ENCODE measurements at regions not wholly inside any gene's neighbourhood (a gene's known extent, or its start where the extent isn't known, plus 50 kb on each side); places are given as distances from the start of the nearest gene placed in this dataset.

DNA sequence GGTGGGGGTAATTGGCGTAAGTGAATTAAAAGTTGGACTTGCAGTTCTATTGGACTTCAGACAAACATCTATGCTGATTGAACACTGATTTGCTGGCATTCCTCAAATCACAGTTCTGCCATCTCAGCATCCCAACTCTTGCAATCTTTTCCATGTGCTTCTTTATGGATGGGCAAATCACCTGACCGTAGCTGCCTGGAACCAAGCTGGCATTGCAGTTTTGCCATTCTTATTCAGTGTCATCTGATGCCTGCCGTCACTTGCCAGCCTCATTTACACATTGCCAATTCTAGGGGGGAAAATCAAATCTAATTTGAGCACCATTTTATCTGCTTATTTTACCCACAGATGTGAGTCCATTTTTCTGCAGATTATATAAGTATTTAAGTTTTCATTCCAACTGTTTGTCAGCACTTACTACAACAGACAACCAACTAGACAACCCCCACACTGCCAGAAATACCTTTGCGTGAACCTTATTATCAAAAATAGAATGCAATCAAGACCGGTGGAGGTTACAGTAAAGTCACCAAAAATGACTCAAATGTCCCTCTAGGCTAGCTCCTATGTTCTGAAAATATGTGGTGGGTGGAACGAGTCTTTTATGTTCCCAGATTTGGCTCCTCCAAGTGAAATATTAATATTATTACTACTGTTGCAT, 172.3 kb upstream of the CTBP2 start:
- DNase-seq: no peak
- peaks cover 0 to 1% (median 0%) of the 10 kb centered on the region in 5 experiments for H3K27me3 ChIP-seq (replicated peaks in 2 of 5; ENCODE audit: control insufficient read depth in 4 of 5, insufficient read depth in 5 of 5, low read length in 4 of 5)
- 95% methylated on average over 4 of the region's 6 CpGs for WGBS (ENCODE audit: insufficient coverage)
- POLR2A ChIA-PET: no interaction called here
- H3K27ac ChIP-seq (ENCODE audit: insufficient read depth in 1 of 2, low read depth in 1 of 2, low read length in 2 of 2, poor library complexity in 1 of 2, severe bottlenecking in 2 of 2): no peak overlapping the region
- CTCF ChIA-PET: interaction anchor here (1.5 kb wide), 1 partner anchor 10 kb away, joined by 3 read pairs; no protein-coding TSS in a partner anchor
- peaks cover 0 to 2% (median 0%) of the 10 kb centered on the region in 5 experiments for H3K9me3 ChIP-seq (ENCODE audit: control extremely low read depth in 1 of 5, control insufficient read depth in 4 of 5, insufficient read depth in 2 of 5, low read depth in 1 of 5, low read length in 4 of 5)
- H3K4me3 ChIP-seq (ENCODE audit: control insufficient read depth in 1 of 7, extremely low read depth in 1 of 7, insufficient read depth in 4 of 7, low read depth in 2 of 7, low read length in 6 of 7): no peak overlapping the region
- H3K4me1 ChIP-seq (ENCODE audit: control extremely low read depth in 1 of 4, control insufficient read depth in 4 of 4, insufficient read depth in 4 of 4, low read length in 3 of 4): no peaks in the 10 kb centered on the region
- H3K36me3 ChIP-seq (ENCODE audit: control insufficient read depth in 4 of 4, insufficient read depth in 4 of 4, low read length in 3 of 4): no peaks in the 10 kb centered on the region

- CTCF ChIA-PET: interaction anchor here (2.2 kb wide), 1 partner anchor 12 kb away, joined by 8 read pairs; no protein-coding TSS in a partner anchor
- Histone ChIP-seq H3K27me3 (replicated peaks in 2 of 5; ENCODE audit: control insufficient read depth in 4 of 5, insufficient read depth in 5 of 5, low read length in 4 of 5) (peaks cover 0 to 1% (median 0%) of the 10 kb centered on the region in 5 experiments), H3K36me3 (ENCODE audit: control insufficient read depth in 4 of 4, insufficient read depth in 4 of 4, low read length in 3 of 4) (no peaks in the 10 kb centered on the region), H3K27ac (ENCODE audit: insufficient read depth in 1 of 2, low read depth in 1 of 2, low read length in 2 of 2, poor library complexity in 1 of 2, severe bottlenecking in 2 of 2) (no peak overlapping the region), H3K4me3 (ENCODE audit: control insufficient read depth in 1 of 7, extremely low read depth in 1 of 7, insufficient read depth in 4 of 7, low read depth in 2 of 7, low read length in 6 of 7) (no peak overlapping the region), H3K4me1 (ENCODE audit: control extremely low read depth in 1 of 4, control insufficient read depth in 4 of 4, insufficient read depth in 4 of 4, low read length in 3 of 4) (no peaks in the 10 kb centered on the region), H3K9me3 (ENCODE audit: control extremely low read depth in 1 of 5, control insufficient read depth in 4 of 5, insufficient read depth in 2 of 5, low read depth in 1 of 5, low read length in 4 of 5) (peaks cover 0 to 2% (median 0%) of the 10 kb centered on the region in 5 experiments)
- DNase-seq: no peak
- WGBS (ENCODE audit: insufficient coverage): 97% methylated on average over 7 of the region's 7 CpGs
- POLR2A ChIA-PET: no interaction called here
Measured at GRCh38 chr10:125331056-125331455, 170.7 kb upstream of the CTBP2 start.

DNA sequence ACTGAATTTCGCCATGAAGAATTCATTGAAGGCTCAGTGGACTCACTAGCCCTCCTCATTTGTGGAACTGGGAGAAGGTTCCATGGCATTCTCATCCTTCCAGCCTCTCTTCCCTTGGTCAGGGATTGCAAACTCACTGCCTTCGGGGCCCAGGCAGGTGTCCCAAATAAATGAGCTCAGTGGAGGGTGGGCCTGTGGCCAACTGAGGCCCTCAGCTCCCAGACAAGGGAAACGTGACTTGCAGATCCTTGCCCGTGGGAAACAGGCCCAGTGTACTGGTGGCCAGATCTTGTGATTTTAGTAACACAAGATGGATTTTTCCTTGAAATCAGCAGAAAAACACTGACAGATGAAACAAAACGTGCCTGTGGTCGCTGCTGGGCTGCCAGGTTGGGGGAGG, 168.7 kb upstream of the CTBP2 start:
- CTCF ChIA-PET: interaction anchor here (2.2 kb wide), 1 partner anchor 14 kb away, joined by 8 read pairs; no protein-coding TSS in a partner anchor
- DNase-seq: no peak
- H3K9me3 ChIP-seq (ENCODE audit: control extremely low read depth in 1 of 5, control insufficient read depth in 4 of 5, insufficient read depth in 2 of 5, low read depth in 1 of 5, low read length in 4 of 5): peaks cover 0 to 4% (median 0%) of the 10 kb centered on the region in 5 experiments
- H3K4me3 ChIP-seq (ENCODE audit: control insufficient read depth in 1 of 7, extremely low read depth in 1 of 7, insufficient read depth in 4 of 7, low read depth in 2 of 7, low read length in 6 of 7): no peak overlapping the region
- H3K4me1 ChIP-seq (ENCODE audit: control extremely low read depth in 1 of 4, control insufficient read depth in 4 of 4, insufficient read depth in 4 of 4, low read length in 3 of 4): no peaks in the 10 kb centered on the region
- H3K27ac ChIP-seq (ENCODE audit: insufficient read depth in 1 of 2, low read depth in 1 of 2, low read length in 2 of 2, poor library complexity in 1 of 2, severe bottlenecking in 2 of 2): no peak overlapping the region
- WGBS (ENCODE audit: insufficient coverage): 98% methylated on average over 5 of the region's 6 CpGs
- POLR2A ChIA-PET: no interaction called here
- no peaks in the 10 kb centered on the region for H3K36me3 ChIP-seq (ENCODE audit: control insufficient read depth in 4 of 4, insufficient read depth in 4 of 4, low read length in 3 of 4)
- no peaks in the 10 kb centered on the region for H3K27me3 ChIP-seq (replicated peaks in 2 of 5; ENCODE audit: control insufficient read depth in 4 of 5, insufficient read depth in 5 of 5, low read length in 4 of 5)

DNA sequence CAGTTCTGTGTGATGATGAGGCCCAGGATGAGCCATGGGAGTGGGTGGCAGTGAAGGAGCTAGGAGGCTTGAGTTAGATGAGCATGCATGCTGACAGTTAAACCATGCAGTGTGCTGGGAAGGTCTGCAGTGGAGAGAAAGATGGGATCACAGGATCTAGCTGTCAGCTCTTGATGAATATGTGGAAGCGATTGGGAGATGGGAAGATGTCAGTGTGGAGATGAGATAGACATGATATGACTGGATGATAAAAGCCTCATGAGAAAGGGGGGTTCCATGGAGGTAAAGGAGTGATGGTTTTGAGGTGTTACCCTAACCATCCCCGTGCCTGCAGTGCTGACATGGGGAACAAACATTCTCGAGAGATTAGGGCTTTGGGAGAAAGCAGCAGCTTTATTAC, 165.0 kb upstream of the CTBP2 start:
- no peak overlapping the region for H3K4me3 ChIP-seq (ENCODE audit: control insufficient read depth in 1 of 7, extremely low read depth in 1 of 7, insufficient read depth in 4 of 7, low read depth in 2 of 7, low read length in 6 of 7)
- ChIA-PET POLR2A (no interaction called here), CTCF (no interaction called here)
- H3K4me1 ChIP-seq (ENCODE audit: control extremely low read depth in 1 of 4, control insufficient read depth in 4 of 4, insufficient read depth in 4 of 4, low read length in 3 of 4): no peaks in the 10 kb centered on the region
- H3K9me3 ChIP-seq (ENCODE audit: control extremely low read depth in 1 of 5, control insufficient read depth in 4 of 5, insufficient read depth in 2 of 5, low read depth in 1 of 5, low read length in 4 of 5): peaks cover 0 to 17% (median 9%) of the 10 kb centered on the region in 5 experiments
- DNase-seq: no peak
- WGBS (ENCODE audit: insufficient coverage): 83% methylated on average over 3 of the region's 3 CpGs
- no peak overlapping the region for H3K27ac ChIP-seq (ENCODE audit: insufficient read depth in 1 of 2, low read depth in 1 of 2, low read length in 2 of 2, poor library complexity in 1 of 2, severe bottlenecking in 2 of 2)
- H3K36me3 ChIP-seq (ENCODE audit: control insufficient read depth in 4 of 4, insufficient read depth in 4 of 4, low read length in 3 of 4): no peaks in the 10 kb centered on the region
- H3K27me3 ChIP-seq (replicated peaks in 2 of 5; ENCODE audit: control insufficient read depth in 4 of 5, insufficient read depth in 5 of 5, low read length in 4 of 5): no peaks in the 10 kb centered on the region

- Histone ChIP-seq H3K27ac (ENCODE audit: insufficient read depth in 1 of 2, low read depth in 1 of 2, low read length in 2 of 2, poor library complexity in 1 of 2, severe bottlenecking in 2 of 2) (no peak overlapping the region), H3K27me3 (replicated peaks in 2 of 5; ENCODE audit: control insufficient read depth in 4 of 5, insufficient read depth in 5 of 5, low read length in 4 of 5) (peaks cover 0 to 5% (median 0%) of the 10 kb centered on the region in 5 experiments), H3K4me3 (ENCODE audit: control insufficient read depth in 1 of 7, extremely low read depth in 1 of 7, insufficient read depth in 4 of 7, low read depth in 2 of 7, low read length in 6 of 7) (no peak overlapping the region), H3K4me1 (ENCODE audit: control extremely low read depth in 1 of 4, control insufficient read depth in 4 of 4, insufficient read depth in 4 of 4, low read length in 3 of 4) (no peaks in the 10 kb centered on the region), H3K36me3 (ENCODE audit: control insufficient read depth in 4 of 4, insufficient read depth in 4 of 4, low read length in 3 of 4) (no peaks in the 10 kb centered on the region), H3K9me3 (ENCODE audit: control extremely low read depth in 1 of 5, control insufficient read depth in 4 of 5, insufficient read depth in 2 of 5, low read depth in 1 of 5, low read length in 4 of 5) (peaks cover 0 to 4% (median 1%) of the 10 kb centered on the region in 5 experiments)
- CTCF ChIA-PET: no interaction called here
- no peak for DNase-seq
- POLR2A ChIA-PET: no interaction called here
- WGBS (ENCODE audit: insufficient coverage): 50% methylated on average over 2 of the region's 3 CpGs
Measured at GRCh38 chr10:125316436-125316835, 156.1 kb upstream of the CTBP2 start.

GRCh38 chr10:125300937-125301336, 140.6 kb upstream of the CTBP2 start:
- ChIA-PET CTCF (no interaction called here), POLR2A (no interaction called here)
- WGBS (ENCODE audit: insufficient coverage): 100% methylated on average over 1 of the region's 2 CpGs
- H3K36me3 ChIP-seq (ENCODE audit: control insufficient read depth in 4 of 4, insufficient read depth in 4 of 4, low read length in 3 of 4): no peaks in the 10 kb centered on the region
- no peak overlapping the region for H3K4me3 ChIP-seq (ENCODE audit: control insufficient read depth in 1 of 7, extremely low read depth in 1 of 7, insufficient read depth in 4 of 7, low read depth in 2 of 7, low read length in 6 of 7)
- H3K27ac ChIP-seq (ENCODE audit: insufficient read depth in 1 of 2, low read depth in 1 of 2, low read length in 2 of 2, poor library complexity in 1 of 2, severe bottlenecking in 2 of 2): no peak overlapping the region
- no peak for DNase-seq
- no peaks in the 10 kb centered on the region for H3K4me1 ChIP-seq (ENCODE audit: control extremely low read depth in 1 of 4, control insufficient read depth in 4 of 4, insufficient read depth in 4 of 4, low read length in 3 of 4)
- peaks cover 0 to 4% (median 2%) of the 10 kb centered on the region in 5 experiments for H3K27me3 ChIP-seq (replicated peaks in 2 of 5; ENCODE audit: control insufficient read depth in 4 of 5, insufficient read depth in 5 of 5, low read length in 4 of 5)
- peaks cover 0 to 1% (median 0%) of the 10 kb centered on the region in 5 experiments for H3K9me3 ChIP-seq (ENCODE audit: control extremely low read depth in 1 of 5, control insufficient read depth in 4 of 5, insufficient read depth in 2 of 5, low read depth in 1 of 5, low read length in 4 of 5)

- no peaks in the 10 kb centered on the region for H3K4me1 ChIP-seq (ENCODE audit: control extremely low read depth in 1 of 4, control insufficient read depth in 4 of 4, insufficient read depth in 4 of 4, low read length in 3 of 4)
- H3K27me3 ChIP-seq (replicated peaks in 2 of 5; ENCODE audit: control insufficient read depth in 4 of 5, insufficient read depth in 5 of 5, low read length in 4 of 5): peaks cover 0 to 4% (median 0%) of the 10 kb centered on the region in 5 experiments
- 63% methylated on average over 1 of the region's 2 CpGs for WGBS (ENCODE audit: insufficient coverage)
- no peak overlapping the region for H3K4me3 ChIP-seq (ENCODE audit: control insufficient read depth in 1 of 7, extremely low read depth in 1 of 7, insufficient read depth in 4 of 7, low read depth in 2 of 7, low read length in 6 of 7)
- POLR2A ChIA-PET: no interaction called here
- H3K36me3 ChIP-seq (ENCODE audit: control insufficient read depth in 4 of 4, insufficient read depth in 4 of 4, low read length in 3 of 4): no peaks in the 10 kb centered on the region
- DNase-seq: no peak
- H3K27ac ChIP-seq (ENCODE audit: insufficient read depth in 1 of 2, low read depth in 1 of 2, low read length in 2 of 2, poor library complexity in 1 of 2, severe bottlenecking in 2 of 2): no peak overlapping the region
- peaks cover 0 to 3% (median 1%) of the 10 kb centered on the region in 5 experiments for H3K9me3 ChIP-seq (ENCODE audit: control extremely low read depth in 1 of 5, control insufficient read depth in 4 of 5, insufficient read depth in 2 of 5, low read depth in 1 of 5, low read length in 4 of 5)
- CTCF ChIA-PET: no interaction called here
Measured at GRCh38 chr10:125299461-125299860, 139.1 kb upstream of the CTBP2 start.

Data from common myeloid progenitor, CD34-positive (primary cell).